ENCODE measurements at regions not wholly inside any gene's neighbourhood (a gene's known extent, or its start where the extent isn't known, plus 50 kb on each side); places are given as distances from the start of the nearest gene placed in this dataset.

DNA sequence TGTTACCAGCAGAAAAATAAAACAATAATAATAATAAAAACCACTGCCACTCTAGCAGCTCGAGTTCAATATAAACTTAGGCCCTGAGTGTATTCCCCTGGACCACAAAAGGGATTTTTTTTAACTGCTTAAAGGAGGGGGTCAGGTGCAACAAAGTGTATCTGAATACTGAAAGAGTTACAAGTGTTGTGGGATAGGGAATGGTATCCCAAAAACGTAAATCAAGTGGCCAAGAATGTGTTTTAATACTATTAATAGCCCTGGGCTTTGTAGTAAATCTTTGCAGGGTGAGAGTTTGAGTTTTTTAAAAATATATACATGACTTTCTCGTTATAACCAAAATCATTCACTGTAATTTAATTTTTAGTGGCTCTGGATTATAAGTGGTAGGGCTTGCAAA is 860.1 kb upstream of the INTU start:
- no peak for DNase-seq (ENCODE audit: low spot score)

DNA sequence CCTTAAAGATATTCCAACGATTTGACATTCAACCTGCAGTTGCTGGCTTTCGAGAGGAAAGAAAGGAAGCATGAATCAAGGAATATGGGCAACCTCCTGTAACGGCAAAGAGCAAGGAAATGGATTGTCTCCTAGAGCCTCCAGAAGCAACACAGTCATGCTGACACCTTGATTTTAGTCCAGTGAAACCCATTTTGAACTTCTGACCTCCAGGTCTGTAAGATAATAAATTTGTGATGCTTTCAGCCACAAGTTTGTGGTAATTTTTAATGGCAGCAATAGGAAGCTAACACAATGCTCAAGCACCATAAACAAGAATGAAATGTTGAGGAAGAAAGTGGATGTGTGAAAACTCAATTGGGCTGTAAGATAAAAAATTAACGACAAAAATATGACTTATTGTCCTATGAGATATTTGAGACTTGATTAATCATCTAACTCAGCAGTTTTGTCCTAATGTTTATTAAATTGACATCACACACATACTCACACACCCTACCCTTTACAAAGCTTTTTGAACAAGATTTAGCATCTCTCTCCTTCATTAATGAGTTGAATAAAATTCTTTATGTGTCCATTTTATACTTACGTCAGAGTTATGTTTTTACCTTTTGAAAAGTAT is 857.2 kb upstream of the INTU start:
- DNase-seq (ENCODE audit: low spot score): no peak

DNA sequence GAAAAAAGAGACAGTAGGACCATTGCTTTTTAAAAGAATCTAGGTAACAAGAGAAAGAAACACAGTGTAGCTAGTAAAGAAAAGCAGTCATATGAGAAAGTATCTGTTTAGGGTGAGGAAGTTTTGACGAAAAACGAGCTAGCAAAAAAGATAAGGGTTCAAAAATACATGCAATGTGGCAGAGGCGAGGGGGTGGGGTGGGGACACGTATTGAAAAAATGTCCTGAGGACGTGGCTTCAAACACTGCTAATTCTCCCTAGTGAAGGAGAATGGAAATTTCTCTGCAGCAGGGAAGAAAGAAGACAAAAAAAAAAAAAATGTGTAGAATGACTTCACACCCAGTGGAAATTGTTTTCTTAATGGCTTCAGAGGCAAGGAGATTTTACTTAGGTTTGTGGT is 856.4 kb upstream of the INTU start:
- no peak for DNase-seq (ENCODE audit: low spot score)

DNA sequence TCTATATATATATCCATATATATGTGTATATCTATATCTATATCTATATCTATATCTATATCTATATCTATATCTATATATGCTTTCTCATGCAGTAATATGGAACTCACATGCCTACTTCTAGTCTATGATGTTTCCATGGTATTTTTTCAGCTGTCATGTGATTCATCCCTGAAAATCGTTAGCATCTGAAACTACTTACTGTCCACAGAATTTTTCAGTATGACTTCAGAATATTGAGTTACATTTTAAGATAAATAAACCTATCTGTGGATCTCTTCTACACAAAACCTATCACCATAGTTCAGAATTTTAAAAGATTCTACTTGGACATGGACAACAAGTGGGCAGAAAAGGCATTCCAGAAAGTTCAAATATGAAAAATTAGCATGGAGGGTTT is 855.1 kb upstream of the INTU start:
- no peak for DNase-seq (ENCODE audit: low spot score)

DNA sequence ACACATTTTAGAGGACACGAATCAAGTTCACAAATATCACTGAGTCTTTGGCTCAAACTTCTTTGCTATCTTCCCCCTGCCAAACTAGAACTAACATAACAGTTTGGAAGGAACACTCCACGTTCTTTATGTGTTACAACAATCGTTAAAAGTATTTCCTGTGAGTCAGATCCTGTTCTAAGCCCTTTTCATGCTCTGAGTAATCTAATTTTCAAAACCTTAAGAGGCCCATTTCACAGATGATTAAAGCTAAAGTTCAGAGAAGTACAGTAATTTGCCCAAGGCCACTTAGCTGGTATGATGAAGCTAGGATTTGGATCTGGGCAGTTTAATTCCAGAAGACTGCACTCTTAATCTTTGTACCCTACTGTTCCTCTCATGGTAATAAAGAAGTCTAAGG is 854.4 kb upstream of the INTU start:
- no peak for DNase-seq (ENCODE audit: low spot score)

DNA sequence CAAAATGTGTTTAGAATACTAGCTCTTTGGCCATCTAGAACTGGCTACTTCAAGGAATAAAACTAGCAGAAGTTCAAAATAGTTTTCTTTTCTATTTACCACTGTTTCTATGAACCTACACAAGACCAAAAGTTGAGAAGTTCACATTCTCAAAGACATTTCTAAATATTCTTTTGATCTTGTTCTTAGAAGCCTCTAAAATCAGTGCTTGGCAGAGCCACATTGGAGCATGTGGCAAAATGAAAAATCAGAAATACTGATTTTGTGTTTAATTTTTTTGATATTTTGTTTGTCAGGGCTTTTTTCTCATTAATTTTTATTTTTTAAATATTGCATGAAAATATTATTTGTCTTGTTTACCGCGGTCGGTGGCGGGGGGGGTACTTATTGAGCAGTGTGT is 853.8 kb upstream of the INTU start:
- no peak for DNase-seq (ENCODE audit: low spot score)

DNA sequence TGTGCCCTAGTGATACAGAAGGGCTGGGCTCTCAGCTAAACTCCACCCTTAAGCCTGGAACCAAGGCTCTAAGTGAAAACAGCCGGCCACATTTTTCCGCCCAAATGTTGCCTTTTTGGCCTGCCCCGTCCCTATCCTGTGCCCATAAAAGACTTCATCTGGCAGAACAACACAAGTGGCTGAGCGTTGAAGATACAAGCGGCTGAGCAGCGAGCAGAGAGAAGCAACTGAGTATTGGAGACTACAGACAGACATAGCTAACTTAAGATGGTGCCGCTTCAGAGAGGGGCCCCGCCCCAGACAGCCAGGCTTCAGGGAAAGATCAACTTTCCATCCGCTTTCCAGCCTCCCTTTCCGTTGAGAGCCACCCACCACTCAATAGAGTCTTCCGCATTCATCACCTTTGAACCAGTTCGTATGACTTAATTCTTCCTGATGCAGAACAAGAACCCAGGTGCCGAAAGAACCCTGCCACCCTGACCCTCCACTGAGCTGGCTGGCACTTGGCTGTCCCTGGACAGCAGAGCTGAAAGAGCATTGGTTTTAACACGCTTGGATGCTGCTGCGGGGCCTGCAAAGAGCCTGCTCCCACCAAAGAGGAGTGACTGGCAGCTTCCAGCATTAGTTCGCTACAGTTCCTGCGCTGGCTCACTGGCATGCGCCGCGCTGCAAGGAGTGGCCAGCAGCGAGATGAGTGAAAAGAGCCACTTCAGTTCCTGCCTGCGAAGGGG is 853.2 kb upstream of the INTU start:
- DNase-seq (ENCODE audit: low spot score): no peak

DNA sequence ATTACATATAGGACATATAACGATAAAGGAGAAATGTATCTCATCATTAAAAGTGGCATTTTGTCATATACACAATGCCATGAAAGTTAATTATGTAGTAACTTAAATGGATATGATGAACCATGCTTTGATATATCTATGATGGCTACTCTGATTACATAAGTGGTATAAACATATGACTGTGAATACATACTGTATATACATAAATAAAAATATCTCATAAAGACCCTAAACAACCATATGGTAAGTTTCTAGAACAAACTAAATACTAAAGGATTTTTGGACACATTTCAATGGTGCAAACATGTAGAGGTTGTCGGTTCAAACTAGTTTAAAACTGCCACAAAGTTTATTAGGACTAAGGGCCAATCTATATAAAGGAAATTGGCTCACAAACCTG is 849.6 kb upstream of the INTU start:
- DNase-seq (ENCODE audit: low spot score): no peak

DNA sequence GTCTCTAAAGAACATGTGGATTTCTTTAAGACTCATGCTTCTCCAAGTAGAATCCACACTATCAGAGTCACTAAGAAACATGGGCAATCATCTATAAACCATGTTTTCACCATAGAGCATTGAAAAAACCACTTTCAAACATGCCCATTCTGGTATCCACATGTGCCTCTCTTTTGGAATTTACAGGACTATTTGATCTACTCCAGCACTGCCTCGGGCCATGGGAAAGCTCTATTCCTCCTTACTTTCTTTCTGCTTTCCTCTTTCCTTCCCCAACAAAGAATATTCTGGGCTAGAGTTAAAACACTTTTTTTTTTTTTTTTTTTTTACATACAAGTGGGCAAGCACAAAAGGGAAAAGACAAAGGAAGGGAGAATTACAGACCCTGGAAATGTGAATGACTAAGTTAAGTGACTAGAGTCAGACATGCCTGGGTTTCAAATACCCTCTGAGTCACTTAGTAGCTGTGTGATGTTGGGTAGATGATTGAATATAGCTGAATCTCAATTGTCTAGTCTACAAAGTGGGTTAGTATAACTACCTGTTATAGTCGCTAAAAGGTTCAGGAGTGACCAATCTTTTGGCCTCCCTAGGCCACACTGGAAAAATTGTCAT is 847.7 kb upstream of the INTU start:
- no peak for DNase-seq (ENCODE audit: low spot score)

DNA sequence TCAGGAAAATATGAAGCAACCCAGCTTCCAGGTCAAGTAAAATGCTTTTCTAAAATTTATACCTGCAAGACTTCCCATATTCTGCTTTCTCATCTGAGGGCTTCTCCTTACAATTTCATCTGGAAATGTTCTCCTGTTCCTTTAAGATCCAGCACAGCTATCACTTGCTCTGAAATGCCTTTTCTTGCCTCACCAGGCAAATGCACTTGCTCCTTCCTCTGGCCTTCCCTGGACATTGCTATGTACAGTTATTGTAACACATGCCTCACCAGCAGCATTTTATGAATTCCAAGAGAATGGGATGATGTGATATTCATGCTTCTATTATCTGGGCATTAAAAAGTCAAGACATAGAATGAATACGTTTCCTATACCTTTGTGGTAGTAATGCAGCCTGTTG is 842.1 kb upstream of the INTU start:
- no peak for DNase-seq (ENCODE audit: low spot score)

DNA sequence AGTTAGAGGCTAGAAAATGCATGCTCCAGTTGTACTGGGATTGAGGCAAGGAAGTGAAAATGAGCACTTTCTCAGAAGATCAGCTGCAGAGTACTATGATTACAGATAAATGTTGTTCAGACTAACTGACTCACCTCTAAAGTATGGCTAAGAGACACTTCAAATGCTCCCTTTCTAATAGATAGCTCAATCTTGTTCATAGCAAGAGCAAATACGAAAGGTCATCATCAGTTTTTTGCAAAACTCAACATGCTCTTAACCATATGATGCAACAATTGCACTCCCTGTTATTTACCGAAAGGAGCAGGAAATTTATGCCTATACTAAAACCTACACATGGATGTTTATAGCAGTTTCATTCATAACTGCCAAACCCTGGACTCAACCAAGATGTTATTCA is 838.4 kb upstream of the INTU start:
- no peak for DNase-seq (ENCODE audit: low spot score)

DNA sequence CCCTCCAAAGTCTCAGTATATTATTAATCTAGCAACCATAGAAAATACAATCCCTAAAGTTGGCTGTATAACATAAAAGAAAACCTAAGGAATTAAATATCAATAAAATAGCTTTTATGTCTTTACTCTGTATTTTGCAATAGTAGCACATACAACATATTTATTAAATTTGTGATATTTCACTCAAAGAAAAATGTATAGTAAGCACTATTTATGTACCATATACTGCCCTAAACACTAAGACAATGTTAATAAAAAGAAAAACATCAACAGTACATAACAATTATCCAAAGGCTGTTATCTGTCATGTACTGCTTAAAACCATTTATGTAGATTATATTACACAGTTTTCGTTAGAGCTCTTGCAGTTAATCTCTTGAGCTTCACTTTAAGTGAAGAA is 834.5 kb upstream of the INTU start:
- no peak for DNase-seq (ENCODE audit: low spot score)

DNA sequence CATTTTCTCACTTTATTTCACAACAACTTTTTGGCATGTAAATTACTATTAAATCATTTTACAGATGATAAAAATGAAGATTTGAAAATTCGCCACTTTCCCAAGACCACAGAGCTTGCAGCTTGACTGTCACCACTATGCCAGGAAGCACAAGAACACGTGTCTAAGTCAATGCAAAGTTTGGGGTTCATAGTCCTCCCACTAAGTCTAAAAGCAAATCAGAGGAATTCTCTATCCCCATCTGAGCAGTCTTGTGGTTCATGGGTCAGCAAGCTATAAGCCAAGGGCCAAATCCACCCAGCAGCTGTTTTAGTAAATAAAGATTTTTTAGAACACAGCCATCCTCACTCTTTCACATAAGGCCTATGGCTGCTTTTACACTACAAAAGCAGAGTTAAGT is 833.3 kb upstream of the INTU start:
- no peak for DNase-seq (ENCODE audit: low spot score)

DNA sequence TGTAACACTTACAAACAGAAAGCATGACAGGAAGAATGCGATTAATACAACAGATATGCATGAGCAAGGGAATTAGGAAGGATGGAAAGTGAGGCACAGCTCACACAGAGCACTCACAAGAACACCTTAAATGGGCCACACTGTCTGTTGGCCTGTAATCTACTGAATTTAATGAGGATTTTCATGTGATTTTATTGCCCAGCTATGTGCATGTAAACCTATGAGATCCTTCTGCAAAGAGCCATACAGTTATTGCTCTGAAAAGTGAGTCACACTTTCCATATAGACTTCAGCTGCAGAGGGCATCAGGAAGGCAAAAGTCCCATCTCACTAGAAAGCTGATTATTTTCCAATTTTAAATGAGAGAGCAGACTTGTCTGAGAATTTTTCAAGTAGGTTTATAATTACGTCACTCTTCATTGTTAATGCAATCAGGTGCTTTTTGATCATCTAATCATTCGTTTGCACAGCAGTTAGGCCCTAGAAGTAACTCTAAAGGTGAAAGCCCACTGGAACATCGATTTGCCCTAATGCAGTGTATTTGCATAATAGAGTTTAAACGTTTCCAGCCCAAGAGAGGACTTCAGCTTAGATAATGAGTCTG is 832.7 kb upstream of the INTU start:
- no peak for DNase-seq (ENCODE audit: low spot score)

DNA sequence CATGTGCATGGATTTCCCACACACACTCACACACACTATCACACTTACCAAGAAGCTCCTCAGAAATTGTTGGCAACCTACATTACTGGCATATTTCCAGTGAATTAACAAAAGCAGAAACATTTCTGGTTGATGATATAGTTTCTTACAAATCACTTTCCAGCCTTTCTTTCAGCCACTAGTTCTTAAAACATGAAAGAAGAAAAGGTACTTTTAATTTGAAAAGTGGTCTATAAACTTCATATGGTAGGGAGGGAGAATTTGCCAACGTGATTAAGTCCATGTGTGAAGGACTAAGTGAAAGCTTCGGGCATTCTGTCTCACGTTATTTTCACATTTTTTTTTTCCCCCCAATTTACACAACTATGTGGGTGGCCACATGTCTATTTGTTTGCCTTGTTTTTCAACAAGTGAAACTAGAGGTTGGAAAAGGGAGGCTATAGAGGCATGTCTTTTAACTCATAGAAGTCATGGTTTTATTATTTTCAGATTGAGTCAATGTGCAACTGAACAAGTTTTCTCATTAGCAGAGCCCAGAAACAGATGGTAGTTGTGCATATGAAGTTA is 832.1 kb upstream of the INTU start:
- no peak for DNase-seq (ENCODE audit: low spot score)

DNA sequence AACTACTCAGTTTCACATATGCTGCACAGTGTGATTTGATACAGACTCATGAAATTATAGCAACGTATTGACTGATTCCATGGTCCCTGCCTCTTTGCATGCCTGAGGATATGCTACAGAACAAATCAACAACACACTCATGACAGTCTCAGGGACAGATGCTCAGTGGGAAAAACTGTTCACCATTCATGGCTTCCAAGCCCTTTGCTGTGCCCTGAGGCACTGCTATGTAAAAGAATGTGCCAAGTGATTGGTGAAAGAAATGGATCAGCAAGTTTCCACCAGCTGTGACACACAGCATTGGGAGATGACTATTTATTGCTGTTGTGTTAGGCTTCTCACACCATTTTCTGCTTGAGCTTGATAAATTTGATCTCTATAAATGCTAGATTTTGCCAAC is 825.6 kb upstream of the INTU start:
- DNase-seq (ENCODE audit: low spot score): no peak

DNA sequence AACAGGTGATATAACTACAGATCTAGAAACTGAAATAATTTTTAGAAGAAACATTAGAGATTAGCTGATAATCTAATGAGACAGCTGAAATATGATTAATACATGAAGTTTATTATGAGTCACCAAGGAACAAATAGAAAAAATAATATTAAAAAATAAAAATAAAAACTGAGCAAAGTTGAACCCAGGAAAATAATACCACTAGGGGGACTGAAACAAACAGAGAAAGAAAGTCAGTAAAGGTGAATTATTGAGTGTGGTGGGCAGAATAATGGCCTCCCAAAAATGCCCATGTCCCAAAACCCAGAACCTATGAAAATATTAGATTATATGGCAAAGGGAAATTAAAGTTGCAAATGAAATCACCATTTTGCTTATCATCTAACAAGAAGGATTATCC is 820.7 kb upstream of the INTU start:
- DNase-seq (ENCODE audit: low spot score): no peak

DNA sequence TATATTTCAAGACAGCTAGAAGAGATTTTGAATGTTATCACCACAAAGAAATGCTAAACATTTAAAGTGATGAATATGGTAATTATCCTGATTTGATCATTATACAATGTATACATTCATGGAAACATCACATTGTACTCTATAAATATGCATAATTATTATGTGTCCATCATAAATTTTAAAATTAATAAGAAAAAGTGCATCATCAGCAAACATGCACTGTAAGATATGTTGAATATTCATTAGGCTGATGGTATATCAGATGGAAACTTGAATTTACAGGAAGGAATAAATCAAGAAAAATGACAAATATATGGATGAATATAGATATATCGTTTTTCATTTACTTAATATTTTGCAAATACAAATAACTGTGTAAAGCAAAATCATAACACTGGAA is 812.1 kb upstream of the INTU start:
- DNase-seq (ENCODE audit: low spot score): no peak

DNA sequence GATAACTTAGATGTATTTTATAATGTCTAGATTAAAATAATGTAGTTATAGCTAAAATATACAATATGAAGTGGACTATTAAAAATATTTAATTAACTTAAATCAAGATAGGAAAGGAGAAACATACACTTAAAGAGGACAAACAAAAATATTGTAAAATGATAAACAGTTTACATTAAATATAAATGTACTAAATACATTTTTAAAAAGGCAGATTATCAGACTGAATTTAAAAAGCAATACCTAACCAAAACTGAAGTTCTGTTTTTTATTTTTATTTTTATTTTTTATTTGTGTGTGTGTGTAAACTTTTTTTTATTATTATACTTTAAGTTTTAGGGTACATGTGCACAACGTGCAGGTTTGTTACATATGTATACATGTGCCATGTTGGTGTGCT is 811.6 kb upstream of the INTU start:
- DNase-seq (ENCODE audit: low spot score): no peak

DNA sequence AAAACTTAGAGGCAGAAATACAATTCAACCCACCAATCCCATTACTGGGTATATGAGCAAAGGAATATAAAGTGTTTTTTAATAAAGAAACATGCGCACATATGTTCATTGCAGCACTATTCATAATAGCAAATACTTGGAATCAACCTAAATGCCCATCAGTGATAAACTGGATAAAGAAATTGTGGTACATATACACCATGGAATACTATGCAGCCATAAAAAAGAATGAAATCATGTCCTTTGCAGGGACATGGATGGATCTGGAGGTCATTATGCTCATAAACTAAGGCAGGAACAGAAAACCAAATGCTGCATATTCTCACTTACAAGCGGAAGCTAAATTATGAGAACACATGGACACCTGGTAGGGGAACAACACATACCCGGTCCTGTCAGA is 807.7 kb upstream of the INTU start:
- DNase-seq (ENCODE audit: low spot score): no peak

DNA sequence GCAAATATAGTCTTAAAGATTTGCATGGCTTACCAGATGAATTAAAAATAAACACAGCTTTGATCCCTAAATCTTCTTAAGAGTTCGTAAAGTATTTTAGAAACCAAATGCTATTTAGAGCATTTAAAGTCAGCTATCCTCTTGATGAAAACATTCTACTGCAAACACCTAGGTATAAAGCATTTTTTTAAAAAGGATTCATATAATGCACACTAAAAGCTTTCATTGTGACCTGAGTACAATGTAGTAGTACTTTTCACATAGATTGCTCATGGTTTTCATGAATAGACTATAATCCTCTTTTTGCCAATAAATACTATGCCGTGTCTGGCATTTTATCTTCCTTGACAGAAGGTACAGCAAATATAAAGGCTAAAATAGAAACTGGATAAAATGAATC is 805.1 kb upstream of the INTU start:
- DNase-seq (ENCODE audit: low spot score): no peak

DNA sequence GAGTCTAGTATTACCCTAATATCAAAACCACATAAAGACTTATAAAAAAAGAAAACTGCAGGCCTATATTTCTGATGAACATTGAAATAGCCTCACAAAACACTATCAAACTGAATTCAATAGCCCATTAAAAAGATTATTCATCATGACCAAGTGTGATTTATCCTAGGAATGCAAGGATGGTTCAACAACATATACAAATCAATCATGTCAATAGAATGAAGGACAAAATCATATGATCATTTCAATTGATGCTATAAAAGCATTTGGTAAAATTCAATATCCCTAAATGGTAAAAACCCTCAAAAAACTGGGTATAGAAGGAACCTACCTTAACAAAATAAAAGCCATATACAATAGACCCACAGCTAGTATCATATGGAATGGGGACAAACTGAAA is 797.9 kb upstream of the INTU start:
- no peak for DNase-seq (ENCODE audit: low spot score)

Data from mucosa of gallbladder (tissue), 1 donor.